Sigmoid colon (tissue), 4 donors: ENCODE measurements at regions not wholly inside any gene's neighbourhood (a gene's known extent, or its start where the extent isn't known, plus 50 kb on each side); places are given as distances from the start of the nearest gene placed in this dataset.

Experiments
- POLR2A ChIP-seq, 2 donors: fragments of 450-650 bp; IDR thresholded peaks; one replicate each; pipeline ENCODE4 v1.6.1; 2016; ENCODE audit warnings: antibody characterized with exemption in 2 of 2, mild to moderate bottlenecking in 2 of 2, moderate library complexity in 2 of 2
- POLR2AphosphoS5 ChIP-seq, 4 donors: sonication (generic); formaldehyde crosslinking; IDR thresholded peaks; one replicate each; pipeline ENCODE4 v1.6.1; 2017; ENCODE audit warnings: antibody characterized with exemption in 4 of 4
- TF ChIP-seq, protein P1 (sequence below), 4 experiments: fragments of 450-650 bp in 3 of 4; fragments of 200-600 bp in 1 of 4; IDR thresholded peaks; one replicate each; pipeline ENCODE4 v1.5.1; 2016 to 2019; ENCODE audit warnings: antibody characterized with exemption in 4 of 4, mild to moderate bottlenecking in 3 of 4, moderate library complexity in 2 of 4

DNA sequence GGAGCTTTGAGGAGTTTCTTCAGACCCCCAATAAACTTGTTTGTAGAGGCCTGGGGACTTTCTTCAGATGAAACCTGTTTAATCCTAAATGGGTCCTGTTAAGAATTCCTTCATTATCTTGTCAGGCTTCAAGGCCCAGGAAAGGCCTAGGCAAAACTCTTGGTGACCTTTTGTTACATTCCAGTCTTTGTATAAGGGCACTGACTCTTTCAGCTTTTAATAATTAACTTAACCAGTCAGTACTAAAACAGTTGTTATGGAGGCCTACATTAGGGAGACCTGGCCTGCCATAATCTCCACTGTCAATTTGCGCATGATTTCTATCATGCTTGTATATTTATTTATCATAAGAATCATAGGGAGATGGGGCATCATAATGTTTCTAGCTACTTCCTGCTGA is 110.2 kb downstream of the FCRL5 start:
- TF ChIP-seq, protein P1, sequence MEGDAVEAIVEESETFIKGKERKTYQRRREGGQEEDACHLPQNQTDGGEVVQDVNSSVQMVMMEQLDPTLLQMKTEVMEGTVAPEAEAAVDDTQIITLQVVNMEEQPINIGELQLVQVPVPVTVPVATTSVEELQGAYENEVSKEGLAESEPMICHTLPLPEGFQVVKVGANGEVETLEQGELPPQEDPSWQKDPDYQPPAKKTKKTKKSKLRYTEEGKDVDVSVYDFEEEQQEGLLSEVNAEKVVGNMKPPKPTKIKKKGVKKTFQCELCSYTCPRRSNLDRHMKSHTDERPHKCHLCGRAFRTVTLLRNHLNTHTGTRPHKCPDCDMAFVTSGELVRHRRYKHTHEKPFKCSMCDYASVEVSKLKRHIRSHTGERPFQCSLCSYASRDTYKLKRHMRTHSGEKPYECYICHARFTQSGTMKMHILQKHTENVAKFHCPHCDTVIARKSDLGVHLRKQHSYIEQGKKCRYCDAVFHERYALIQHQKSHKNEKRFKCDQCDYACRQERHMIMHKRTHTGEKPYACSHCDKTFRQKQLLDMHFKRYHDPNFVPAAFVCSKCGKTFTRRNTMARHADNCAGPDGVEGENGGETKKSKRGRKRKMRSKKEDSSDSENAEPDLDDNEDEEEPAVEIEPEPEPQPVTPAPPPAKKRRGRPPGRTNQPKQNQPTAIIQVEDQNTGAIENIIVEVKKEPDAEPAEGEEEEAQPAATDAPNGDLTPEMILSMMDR (IDR thresholded peaks at IDR 0.05): no peak
- no peak for TF ChIP-seq POLR2A (IDR thresholded peaks at IDR 0.05)
- TF ChIP-seq POLR2AphosphoS5 (IDR thresholded peaks at IDR 0.05): no peak
